WTC11 (cell line): ENCODE measurements at regions not wholly inside any gene's neighbourhood (a gene's known extent, or its start where the extent isn't known, plus 50 kb on each side); places are given as distances from the start of the nearest gene placed in this dataset.

ENCODE experiments used
- ATF1 ChIP-seq: sonication (generic); formaldehyde crosslinking; IDR thresholded peaks from 2 replicates; pipeline ENCODE4 v1.8.1; 2023; ENCODE audit warnings: mild to moderate bottlenecking, moderate library complexity, missing genetic modification reagents
- CTCF ChIP-seq: fragments of 200-600 bp; IDR thresholded peaks from 2 replicates; pipeline ENCODE4 v1.8.0; 2022; ENCODE audit warnings: antibody characterized with exemption
- E2F5 ChIP-seq: sonication (generic); formaldehyde crosslinking; IDR thresholded peaks from 2 replicates; pipeline ENCODE4 v1.8.1; 2022; ENCODE audit warnings: mild to moderate bottlenecking, moderate library complexity, missing genetic modification reagents
- FOXJ3 ChIP-seq: sonication (generic); formaldehyde crosslinking; IDR thresholded peaks from 2 replicates; pipeline ENCODE4 v1.9.0; 2021; ENCODE audit warnings: missing genetic modification reagents, mild to moderate bottlenecking, borderline replicate concordance
- GABPB1 ChIP-seq: sonication (generic); formaldehyde crosslinking; IDR thresholded peaks from 2 replicates; pipeline ENCODE4 v1.8.1; 2023; ENCODE audit warnings: mild to moderate bottlenecking, missing genetic modification reagents
- MYBL2 ChIP-seq: sonication (generic); formaldehyde crosslinking; IDR thresholded peaks from 2 replicates; pipeline ENCODE4 v1.8.1; 2023; ENCODE audit warnings: mild to moderate bottlenecking, moderate library complexity, missing genetic modification reagents
- NR1H2 ChIP-seq: sonication (generic); formaldehyde crosslinking; IDR thresholded peaks from 2 replicates; pipeline ENCODE4 v1.9.0; 2021; ENCODE audit warnings: mild to moderate bottlenecking, moderate library complexity, missing genetic modification reagents
- PRDM15 ChIP-seq: sonication (generic); formaldehyde crosslinking; IDR thresholded peaks from 2 replicates; pipeline ENCODE4 v1.8.0; 2022; ENCODE audit warnings: missing genetic modification reagents
- TEAD4 ChIP-seq: sonication (generic); formaldehyde crosslinking; IDR thresholded peaks from 2 replicates; pipeline ENCODE4 v1.8.0; 2022; ENCODE audit warnings: mild to moderate bottlenecking, missing genetic modification reagents
- USF2 ChIP-seq: sonication (generic); formaldehyde crosslinking; IDR thresholded peaks from 2 replicates; pipeline ENCODE4 v1.8.1; 2023; ENCODE audit warnings: mild to moderate bottlenecking, missing genetic modification reagents, moderate library complexity
- ZNF317 ChIP-seq: sonication (generic); formaldehyde crosslinking; IDR thresholded peaks from 2 replicates; pipeline ENCODE4 v1.8.1; 2023; ENCODE audit warnings: low read depth, mild to moderate bottlenecking, moderate library complexity, missing genetic modification reagents, borderline replicate concordance

- TF ChIP-seq CTCF (peak; percentile 48), GABPB1 (CRISPR knock-in tag) (no peak), NR1H2 (no peak), MYBL2 (CRISPR knock-in tag) (no peak), USF2 (no peak), E2F5 (CRISPR knock-in tag) (no peak), FOXJ3 (no peak), ATF1 (CRISPR knock-in tag) (no peak), PRDM15 (CRISPR knock-in tag) (no peak), ZNF317 (CRISPR knock-in tag) (no peak), TEAD4 (CRISPR knock-in tag) (no peak)
These were observed 127.6 kb upstream of the SPOPL start for GRCh38 chr2:138373993-138374408.
